C4-2B (cell line): ENCODE measurements at regions not wholly inside any gene's neighbourhood (a gene's known extent, or its start where the extent isn't known, plus 50 kb on each side); places are given as distances from the start of the nearest gene placed in this dataset.

ENCODE experiments used
- H3K27ac ChIP-seq: fragments of 450-650 bp; 2 replicates; pipeline ENCODE4 v1.5.1; 2017
- CTCF ChIP-seq: fragments of 450-650 bp; conservative IDR thresholded peaks from 2 replicates; pipeline ENCODE4 v1.5.1; 2017; ENCODE audit warnings: mild to moderate bottlenecking
- ZFX ChIP-seq: fragments of 450-650 bp; IDR thresholded peaks from 2 replicates; pipeline ENCODE4 v1.6.1; 2017

GRCh38 chr18:39661856-39662366 is 2096.3 kb upstream of the CELF4 start:
- TF ChIP-seq ZFX (no peak), CTCF (no peak)
- no peak overlapping the region for H3K27ac ChIP-seq

DNA sequence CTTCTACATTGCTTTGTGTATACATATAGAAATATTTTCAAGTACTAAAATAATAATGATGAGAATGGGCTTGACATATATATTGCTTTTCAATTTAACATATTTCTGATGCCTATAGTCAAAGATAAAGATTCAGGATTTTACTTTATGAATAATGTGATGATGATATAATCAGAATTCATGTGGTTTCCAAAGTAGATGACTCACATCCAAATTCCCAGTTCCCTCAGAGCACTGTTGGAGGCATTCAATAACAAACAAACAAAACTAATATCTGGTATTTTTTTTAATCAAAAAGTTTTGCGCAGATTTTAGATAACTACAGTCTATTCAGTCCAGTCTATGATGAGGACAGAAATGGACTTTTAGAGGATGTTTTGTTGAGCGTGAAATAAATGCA is 2094.5 kb upstream of the CELF4 start:
- H3K27ac ChIP-seq = no peak overlapping the region
- TF ChIP-seq ZFX (no peak), CTCF (no peak)

DNA sequence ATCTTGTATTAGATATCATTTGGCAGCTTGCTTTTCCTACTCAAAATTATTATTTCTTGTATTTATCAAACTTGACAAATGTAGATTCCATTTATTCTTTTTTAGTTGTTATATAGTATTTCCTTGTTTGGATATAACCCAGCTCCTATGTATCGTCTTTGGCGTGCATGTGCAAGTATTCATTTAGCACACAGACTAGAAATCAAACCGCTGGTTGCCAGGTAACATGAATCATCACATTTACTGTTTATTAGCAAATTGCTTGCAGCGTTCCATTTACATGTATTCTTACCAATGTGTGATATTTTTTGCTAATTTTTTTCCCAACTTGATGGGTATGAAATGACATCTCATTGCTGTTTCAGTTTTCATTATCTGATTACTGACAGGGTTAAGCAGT is 2089.7 kb upstream of the CELF4 start:
- no peak overlapping the region for H3K27ac ChIP-seq
- TF ChIP-seq ZFX (no peak), CTCF (no peak)

GRCh38 chr18:39653221-39653620 is 2087.6 kb upstream of the CELF4 start:
- TF ChIP-seq ZFX (no peak), CTCF (no peak)
- no peak overlapping the region for H3K27ac ChIP-seq

DNA sequence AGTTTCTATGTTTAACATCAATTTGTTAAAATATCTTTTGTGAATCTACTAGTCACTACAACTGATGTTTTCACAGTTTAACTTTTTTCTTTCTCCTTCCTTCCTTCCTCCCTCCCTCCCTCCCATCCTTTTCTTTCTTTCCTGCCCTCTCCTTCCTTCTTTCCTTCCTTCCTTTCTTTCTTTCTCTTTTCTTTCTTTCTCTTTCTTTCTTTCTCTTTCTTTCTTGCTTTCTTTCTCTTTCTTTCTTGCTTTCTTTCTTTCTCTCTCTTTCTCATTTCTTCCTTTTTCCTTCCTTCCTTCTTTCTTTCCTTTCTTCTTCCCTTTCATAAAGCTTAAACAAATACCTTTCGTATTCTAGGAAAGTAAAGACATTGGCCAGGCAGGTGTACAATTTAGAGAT is 2083.0 kb upstream of the CELF4 start:
- no peak for TF ChIP-seq ZFX
- no peak for TF ChIP-seq CTCF
- no peak overlapping the region for H3K27ac ChIP-seq

GRCh38 chr18:39647627-39648534 is 2082.3 kb upstream of the CELF4 start:
- no peak overlapping the region; the same call in 1 of the 2 replicates for H3K27ac ChIP-seq
- no peak for TF ChIP-seq CTCF

DNA sequence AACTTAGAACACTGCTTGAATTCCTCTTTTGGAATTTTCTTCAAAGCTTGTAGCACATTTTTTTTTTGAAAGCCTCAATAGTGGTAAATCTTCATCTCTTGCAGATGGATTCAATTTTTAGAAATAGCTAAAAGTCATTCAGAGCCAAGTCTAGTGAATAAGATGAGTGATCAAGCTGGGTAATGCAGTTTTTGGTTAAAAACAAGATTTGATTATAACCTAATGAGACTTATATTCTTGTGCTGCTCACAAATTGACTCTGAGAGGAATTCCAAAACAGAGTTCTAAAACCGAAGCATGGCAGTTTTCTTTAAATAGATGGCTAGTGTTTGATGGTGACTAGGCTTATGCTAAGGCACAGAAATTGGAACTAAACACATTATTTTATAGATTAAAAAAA is 2072.6 kb upstream of the CELF4 start:
- TF ChIP-seq ZFX (no peak), CTCF (no peak)
- no peak overlapping the region for H3K27ac ChIP-seq
